ENCODE measurements at regions not wholly inside any gene's neighbourhood (a gene's known extent, or its start where the extent isn't known, plus 50 kb on each side); places are given as distances from the start of the nearest gene placed in this dataset.

DNA sequence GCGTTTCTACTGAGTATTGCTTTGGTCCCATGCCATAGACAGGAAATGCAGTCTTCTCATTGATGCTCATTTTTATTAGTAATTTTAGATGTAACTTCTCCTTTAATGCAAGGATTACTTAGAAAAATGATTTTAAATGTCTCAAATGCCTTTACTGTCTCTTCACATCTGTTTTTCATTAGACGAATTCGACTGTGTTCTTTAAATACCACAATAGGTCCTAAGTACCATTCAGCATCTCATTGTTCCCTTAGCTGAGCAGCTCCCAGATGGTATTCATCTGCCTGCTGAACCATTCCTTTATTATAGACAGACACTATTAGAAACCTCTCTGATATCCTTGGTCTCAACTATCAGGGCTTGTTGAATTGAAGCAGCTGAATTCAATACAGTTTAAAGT, 113.6 kb downstream of the LSMEM1 start:
- no peak for DNase-seq

DNA sequence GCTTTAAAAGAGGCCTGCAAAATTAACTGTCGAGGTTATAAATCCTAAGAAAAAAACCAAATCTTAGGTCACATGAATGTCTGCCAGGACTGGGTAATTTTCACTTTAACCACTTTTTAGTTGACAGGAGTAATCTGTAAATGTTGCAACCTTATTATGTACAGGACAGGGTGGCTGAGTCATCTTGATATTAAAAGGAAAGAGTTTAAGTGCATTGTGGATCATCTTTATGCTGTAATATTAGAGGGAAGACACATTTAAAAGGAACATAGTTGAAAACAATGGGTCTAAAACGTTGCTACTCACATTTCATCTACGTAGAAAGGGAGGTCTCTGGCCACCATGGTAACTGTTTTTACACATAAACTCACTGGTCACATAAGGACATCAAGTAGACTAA, 115.5 kb downstream of the LSMEM1 start:
- no peak for DNase-seq

DNA sequence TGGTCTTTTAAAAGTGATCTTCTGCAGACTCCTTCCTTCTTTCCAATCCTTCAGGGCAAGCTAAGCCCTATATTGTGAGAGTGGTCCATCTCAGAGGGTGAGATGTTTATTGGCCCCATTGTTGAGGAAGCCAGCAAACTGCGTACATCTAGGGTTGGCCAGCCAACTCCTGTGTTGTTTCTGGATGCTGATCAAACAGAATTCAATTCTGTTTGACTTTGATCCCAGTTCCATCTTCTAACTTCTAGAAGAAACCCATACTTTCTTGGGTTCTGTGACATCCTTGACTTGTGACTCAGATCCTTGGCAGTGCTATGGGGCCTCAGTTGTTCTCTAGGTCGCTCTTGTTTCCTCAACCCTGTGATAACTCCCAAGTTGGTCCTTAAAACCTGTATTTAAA, 116.2 kb downstream of the LSMEM1 start:
- DNase-seq: no peak

DNA sequence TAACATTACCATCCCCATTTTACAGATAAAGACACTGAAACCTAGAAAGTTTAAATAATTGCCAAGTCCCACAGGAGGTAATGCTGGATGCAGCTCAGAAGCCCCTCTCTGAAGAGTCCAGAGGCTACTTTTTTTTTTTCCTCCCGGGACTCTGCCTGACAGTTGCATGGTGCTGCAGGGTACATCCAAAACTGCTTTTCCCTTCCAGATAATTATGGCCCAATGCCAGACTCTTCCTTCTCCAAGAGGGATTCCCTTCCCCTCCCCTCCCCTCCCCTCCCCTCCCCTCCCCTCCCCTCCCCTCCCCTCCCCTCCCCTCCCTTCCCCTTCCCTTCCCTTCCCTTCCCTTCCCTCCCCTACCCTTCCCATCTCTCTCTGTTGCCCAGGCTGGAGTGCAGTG, 122.9 kb downstream of the LSMEM1 start:
- DNase-seq: no peak

DNA sequence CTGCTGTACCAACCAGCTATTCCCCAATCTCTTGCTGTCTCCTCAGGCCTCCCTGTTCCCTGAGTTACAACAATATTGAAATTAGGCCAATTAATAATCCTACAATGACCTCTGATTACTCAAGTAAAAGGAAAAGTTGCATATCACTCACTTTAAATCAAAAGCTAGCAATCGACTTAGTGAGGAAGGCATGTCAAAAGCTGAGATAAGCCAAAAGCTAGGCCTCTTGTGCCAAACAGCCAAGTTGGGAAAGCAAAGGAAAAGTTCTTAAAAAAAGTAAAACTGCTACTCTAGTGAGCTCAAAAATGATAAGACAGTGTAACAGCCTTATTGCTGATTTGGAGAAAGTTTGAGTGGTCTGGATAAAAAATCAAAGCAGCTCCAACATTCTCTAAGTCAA, 129.8 kb downstream of the LSMEM1 start:
- no peak for DNase-seq

DNA sequence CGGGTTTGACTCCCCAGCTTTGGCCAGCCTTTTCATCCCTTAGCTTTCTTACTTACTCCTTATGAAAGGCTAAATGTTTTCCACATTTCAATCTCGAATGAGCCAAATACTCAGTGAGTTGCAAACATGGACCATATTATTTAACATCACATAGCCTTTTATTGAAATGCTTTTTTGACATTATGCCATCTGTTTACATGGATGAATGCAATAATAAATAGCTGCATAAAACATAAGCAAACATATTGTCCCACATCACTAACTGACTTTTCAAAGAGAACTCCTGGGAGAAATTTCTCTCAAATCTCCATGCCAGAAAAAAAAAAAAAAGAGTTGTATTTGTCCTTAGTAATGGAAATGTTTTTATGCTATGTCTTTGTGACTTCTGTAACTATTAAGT, 134.9 kb downstream of the LSMEM1 start:
- DNase-seq: no peak

DNA sequence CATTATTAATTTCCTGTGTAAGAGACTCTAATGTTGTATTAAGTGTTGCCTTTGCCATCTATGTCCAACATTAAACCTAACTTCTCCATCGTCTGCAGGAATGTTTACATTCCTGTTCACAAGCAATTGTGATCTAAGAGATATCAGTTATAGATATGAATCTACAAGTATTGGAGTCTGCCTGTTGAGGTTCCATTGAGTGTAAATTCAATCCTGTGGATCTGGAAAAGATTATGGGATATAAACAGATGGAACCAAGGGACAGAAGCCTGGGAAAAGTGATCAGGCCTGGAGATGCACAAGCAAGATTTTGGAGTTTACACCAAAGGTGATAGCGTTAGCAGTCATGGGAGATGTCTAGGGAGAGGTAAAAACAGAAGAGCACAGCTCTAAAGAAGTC, 135.5 kb downstream of the LSMEM1 start:
- no peak for DNase-seq

DNA sequence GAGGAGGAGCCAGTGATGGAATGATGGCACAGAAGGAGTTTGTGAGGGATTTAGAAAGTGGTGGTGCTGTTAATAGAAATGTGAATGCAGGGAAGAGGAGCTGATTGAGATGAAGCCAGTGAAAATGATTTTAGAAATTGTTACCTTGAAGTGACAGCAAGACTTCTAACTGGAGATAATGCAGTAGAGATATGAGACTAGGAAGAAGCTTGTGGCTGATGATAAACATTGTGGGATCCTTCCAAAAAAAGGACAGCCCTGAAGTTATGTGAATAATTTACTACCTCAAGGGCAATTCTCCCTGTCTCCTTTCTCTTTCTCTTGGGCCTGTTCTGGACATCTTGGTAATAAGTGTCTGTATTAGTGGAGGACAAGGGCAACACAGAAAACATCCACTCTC, 138.6 kb downstream of the LSMEM1 start:
- DNase-seq: no peak

DNA sequence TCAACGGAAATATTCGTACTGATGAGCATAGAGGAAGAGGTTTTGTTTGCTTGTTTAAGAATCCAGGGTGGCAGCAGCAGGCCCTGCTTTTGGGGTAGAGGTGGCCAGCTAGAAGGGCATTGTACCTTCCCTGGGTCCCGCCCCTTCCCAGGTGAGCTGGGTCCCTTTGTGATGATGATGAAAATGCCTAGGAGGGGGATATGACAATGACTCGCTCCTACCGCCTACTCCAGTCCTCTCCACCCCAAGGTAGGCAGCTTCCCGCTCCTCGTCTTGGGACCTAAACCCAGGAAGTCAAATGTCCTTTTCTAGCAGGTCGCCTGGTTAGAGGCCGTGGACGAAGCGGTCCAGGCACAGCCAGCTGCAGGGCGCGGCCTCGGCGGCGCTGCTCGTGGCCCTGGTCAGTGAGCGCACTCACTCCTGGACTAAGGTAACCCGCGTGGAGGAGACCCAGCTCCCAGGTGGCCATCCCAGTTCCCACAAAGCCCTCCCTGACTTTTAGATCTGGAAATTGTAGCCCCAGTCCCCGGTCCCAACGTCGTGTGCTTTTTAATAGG, 141.4 kb downstream of the LSMEM1 start:
- no peak for DNase-seq

DNA sequence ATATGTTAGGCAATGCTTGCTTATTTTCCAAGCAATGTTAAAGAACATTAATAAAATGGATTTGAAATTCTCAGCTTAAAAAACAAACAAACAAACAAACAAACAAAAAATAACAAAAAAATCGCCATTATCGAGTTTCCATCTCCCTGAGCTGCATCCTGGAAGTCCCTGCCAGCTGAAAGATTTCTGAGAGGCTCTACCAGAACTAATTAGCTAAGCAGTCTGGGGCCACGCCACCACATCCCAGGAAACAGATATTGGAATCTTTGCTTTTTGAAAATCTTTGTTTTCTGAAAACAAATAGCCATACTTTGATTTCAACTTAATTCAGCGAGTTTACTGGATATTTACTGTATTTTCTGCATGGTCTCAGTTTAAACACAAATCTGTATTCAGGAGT, 143.6 kb downstream of the LSMEM1 start:
- DNase-seq: no peak

DNA sequence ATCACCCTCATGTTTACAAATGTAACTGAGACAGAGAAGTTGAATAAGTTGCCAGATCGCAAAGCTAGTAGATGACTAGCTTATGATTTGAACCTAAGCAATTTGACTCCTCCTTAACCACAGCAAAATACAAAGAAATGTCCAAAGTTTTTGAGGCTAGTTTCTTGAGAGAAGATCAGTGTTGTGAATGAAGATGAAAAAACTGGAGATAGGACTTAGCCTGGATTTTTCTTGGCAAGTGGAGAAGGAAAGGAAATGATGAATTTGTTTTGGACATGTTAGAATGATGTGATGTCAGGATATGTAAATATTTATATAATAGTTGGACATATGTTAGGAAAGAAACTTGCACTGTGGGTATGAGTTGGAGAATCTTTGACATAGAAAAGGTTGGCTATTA, 149.8 kb downstream of the LSMEM1 start:
- DNase-seq: no peak

DNA sequence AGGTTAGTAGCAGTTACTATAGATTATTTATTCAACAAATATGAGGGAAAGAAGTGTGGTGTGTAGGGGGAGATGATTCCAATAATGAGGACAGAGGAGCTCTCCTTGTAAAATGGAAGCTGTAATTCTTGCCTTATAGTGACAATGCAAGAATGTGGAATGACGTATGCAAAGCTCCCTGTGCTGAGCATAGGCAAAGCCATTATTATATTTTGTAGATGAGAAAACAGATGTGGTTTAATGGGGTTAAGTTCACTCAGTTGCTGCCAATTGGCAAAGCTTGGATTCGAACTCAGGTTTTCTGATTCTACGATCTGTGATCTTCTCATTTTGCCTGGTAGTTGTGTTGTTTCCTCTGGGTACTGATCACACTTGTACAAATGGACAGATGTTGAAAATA, 153.3 kb downstream of the LSMEM1 start:
- no peak for DNase-seq

DNA sequence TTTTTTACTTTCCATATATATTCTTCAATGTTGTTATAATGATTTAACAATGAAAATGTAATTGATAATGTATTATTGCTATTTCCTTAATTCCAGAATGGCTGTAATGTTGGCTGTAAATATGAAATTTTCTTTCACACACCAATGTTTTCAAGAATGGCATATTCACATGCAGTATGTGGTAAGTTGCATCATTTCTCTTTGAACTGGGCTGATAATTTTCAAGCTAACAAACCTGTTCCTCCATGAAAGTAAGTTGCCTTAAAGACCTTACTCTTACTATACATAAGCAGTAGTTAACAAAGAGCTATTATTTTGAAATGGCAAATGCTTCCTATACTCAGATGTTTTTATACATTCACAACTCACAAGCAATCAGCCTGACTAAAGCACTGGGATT, 154.5 kb downstream of the TMEM168 start:
- DNase-seq: no peak

DNA sequence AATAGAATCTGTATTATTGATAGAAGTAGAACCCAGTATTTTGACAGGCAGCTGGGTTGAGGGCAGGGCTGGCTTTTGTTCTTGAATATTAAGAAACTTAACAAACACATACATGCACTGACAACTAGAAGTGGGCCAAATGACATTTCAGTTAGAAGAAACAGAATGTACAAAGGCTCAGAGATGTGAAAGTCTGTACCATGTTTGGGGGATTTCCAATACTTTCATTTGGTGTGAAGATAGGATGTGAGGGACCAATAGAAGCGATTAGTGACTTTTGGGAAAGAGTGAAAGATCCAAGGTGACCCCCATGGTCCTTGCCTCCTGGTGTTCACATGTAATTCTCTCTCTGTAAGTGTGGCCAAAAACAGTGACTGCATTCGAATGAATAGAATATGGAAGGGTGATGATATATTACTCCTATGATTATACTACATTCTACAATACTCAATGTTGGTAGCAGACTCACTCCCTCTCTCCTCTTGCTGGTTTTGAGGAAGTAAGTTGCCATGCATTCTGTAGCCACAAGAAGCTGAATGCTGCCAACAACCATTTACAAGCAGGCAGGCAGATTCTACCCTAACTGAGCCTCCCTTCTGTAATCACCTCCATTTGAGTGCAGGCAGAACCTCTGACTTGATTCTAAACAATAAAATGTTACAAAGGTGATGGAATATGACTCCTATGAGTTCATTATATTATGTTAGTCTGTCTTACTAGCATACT, 151.4 kb downstream of the TMEM168 start:
- DNase-seq: no peak

DNA sequence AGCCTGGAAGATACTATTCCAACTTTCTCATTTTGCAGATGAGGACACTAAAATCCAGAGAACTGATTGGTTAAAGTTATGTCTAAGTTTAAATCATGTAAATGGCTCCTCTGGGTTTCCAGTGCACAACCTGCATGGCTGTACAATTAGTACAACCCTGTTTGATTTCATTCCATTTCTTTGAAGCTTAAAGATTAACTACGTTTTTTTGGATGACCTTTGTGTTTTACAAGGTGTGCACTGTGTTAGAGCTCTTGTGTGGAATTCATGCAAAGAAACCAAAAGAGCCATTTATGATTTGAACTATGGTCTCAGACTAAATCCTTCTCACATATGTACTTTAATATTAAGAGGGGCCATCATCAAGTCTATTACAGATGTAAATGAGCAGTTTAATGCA, 149.5 kb downstream of the TMEM168 start:
- DNase-seq: no peak

DNA sequence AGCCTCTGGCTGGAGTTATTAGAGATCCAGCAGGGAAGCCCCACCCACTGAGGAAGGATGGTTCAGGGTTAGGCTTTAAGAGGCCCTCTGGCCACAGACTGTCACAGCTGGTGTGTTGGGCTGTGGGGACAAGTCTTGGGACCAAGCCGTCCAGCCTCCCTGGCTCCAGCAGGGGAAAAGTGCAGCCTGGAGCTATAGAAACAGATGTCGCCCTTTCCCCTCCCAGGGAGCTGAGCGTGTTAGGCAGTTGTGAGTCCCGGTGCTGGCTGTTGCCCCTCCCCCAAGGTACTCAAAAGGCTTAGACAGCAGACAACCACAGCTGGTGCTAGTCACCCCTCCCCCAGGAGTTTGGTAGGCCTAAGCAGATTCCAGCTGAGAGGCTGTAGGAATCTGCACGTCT, 143.4 kb downstream of the TMEM168 start:
- no peak for DNase-seq

DNA sequence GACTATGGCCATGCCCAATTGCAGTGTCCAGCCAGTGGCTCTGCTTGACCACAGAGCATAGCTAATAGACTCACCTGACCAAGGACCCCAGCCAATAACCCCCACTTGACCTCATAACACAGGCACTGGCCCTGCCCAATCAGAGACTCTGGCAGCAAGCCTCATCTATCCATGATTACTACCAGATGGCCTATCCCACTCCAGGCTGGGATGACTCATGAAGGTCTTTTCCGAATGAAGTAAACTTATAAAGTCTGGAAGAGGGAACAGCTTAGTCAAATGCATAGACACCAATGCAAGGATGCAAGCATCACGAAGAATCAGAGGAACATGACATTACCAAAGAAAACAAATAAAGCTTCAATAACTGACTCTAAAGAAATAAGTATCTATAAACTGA, 141.4 kb downstream of the TMEM168 start:
- no peak for DNase-seq

DNA sequence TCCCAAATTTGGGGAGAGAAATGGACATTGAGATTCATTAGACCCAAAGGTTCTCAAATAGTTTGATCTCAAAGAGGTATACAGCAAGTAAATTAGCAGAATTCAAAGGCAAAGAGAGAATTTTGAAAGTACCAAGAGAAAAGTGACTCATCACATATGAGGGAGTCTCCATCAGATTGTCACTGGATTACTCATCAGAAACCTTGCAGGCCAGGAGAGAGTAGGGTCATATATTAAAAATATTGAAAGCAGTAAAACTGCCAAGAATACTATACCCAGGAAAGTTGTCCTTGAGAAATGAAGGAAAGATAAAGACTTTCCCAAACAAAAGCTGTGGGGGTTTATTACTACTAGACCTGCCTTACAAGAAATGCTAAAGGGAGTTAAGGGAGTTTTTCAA, 140.6 kb downstream of the TMEM168 start:
- no peak for DNase-seq

DNA sequence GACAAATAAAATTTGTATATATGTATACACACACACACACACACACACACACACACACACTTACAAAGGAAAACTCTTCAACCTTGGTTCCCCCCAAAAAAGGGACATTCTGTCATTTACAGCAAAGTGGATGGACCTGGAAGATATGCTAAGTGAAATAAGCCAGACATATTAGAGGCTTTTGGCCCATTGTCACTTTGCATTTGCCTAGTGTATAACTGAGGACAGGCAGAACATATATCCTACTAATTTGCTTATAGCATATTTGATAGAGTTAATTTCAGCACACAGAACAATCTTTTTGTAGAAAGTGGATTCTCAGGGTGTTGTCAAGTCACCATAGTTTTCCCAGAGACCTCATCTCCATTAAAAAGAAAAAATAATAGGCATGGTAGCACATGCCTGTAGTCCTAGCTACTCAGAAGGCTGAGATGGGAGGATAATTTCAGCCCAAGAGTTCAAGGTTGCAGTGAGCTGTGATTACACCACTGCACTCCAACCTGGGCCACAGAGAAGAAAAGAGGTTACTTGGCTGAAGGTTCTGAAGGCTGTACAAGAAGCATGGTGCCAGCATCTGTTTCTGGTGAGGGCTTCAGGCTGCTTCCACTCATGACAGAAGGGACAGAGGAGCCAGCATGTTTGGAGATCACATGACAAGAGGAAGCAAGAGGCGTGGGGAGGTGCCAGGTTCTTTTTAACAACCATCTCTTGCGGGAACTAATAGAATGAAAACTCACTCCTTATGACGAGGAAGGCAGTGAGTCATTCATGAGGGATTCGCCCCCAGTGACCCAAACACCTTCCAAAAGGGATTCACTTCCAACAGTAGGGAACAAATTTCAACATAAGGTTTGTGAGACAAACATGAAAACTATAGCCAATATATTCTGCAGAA, 135.6 kb downstream of the TMEM168 start:
- DNase-seq: no peak

DNA sequence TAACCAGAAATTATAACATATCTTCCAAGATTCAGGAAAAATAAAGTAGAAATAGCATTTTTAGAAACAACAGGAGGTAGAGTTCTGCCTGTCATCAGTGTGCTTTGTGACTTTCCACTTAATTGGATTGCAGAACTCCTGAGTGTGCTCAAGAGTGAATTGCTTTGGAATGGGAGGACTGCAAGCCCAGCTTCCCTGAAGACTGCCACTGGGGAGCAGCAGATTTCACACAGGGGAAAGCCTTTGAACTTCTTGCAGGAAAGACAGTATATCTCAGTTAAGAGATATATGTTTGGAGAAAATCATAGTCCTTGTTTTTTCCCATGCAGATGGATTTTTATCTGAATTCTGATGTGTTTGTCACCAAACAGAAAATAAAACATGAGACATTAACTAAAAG, 124.5 kb downstream of the TMEM168 start:
- no peak for DNase-seq

DNA sequence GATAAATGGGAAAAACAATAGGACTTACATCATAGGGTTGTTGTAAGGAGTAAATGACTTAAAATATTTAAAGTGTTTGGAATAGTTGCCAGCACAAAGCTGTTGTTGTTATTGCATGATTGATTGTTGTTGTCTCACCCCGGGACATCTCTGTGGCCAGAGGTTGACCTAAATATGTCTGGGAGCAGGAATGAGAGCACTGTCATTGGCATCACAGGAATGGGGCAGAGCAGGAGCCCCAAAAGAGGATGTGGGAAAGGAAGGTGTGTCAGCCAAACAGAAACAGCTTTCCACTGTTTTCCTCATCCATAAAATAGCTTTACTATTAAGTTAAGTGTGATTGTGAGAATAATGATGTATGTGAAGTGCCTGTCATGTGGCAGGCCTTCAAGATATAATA, 121.6 kb downstream of the TMEM168 start:
- DNase-seq: no peak

DNA sequence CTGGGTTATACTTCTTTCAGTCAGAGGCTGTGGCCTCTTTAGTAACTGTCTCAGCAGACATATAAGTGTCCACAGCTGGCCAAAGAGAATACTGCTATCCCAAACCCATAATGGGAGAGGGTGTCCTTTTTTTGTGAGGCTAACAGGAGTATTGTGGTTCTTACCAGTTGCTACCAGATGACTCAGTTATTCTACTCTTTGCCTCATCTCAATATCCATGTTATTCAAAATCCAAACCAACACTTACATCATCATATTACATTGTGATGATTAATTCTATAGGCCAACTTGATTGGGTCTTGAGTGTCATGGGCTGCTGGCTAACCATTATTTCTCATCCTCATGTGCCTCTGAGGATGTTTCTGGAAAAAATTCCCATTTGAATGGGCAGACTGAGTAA, 120.9 kb downstream of the TMEM168 start:
- no peak for DNase-seq

DNA sequence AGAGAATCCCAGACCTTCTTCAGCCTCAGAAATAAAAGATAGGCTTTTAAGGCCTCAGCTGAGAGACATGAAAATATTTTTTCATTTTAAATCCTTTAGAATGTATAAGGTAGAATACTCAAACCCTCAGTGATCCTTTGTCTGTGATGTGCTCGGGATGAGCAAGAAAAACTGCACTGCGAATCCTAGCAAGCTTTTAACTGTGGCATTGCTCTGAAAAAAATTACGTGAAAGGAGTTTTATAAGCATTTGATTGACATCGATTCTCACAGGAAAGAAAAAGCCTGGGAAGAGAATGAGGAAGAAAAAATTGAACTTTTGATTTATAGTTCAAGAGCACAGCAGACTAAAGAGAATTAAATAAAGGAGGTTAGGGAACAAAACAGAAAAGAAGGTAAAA, 120.0 kb downstream of the TMEM168 start:
- no peak for DNase-seq

DNA sequence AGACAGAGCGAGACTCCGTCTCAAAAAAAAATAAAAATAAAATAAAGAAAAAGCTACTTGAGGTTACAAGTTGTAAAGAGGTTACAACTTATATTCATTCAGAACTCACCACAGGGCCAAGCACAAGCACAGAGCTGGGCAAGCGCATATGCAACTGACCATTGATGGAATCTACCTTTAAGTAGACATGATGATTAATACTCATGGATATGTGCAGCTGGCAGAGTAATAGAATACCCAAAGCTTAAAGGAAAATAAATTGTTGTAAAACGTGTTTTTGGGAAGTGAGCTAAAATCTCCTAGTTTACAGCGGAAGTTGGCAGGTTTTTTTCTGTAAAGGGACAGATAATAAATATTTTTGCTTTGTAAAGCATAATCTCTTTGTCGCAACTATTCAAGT, 111.6 kb downstream of the TMEM168 start:
- no peak for DNase-seq
